HEK293 (cell line): ENCODE measurements at regions not wholly inside any gene's neighbourhood (a gene's known extent, or its start where the extent isn't known, plus 50 kb on each side); places are given as distances from the start of the nearest gene placed in this dataset.

Source experiments
- CTCF ChIA-PET: fragments of 350-600 bp; formaldehyde crosslinking; extraction: SDS; loops from one replicate; lab custom pipeline; 2021; ENCODE audit warnings: antibody characterized with exemption; lab: Yijun Ruan, JAX
- POLR2A ChIA-PET: fragments of 300-600 bp; formaldehyde crosslinking; extraction: SDS; loops from one replicate; lab custom pipeline; 2020; ENCODE audit warnings: antibody characterized with exemption, inconsistent platforms; lab: Yijun Ruan, JAX
- H3K27ac ChIP-seq: fragments of 200-500 bp; sonication (Bioruptor generic); 2 replicates; pipeline ENCODE4 v1.5.1; 2014; ENCODE audit warnings: low read depth, low read length, control low read depth, inconsistent platforms; ENCODE audit errors: extremely low read depth
- H3K36me3 ChIP-seq, 2 experiments: fragments of 200-500 bp in 1 of 2; sonication (Bioruptor generic) in 1 of 2; 1 replicate in 1 of 2; 2 replicates in 1 of 2; pipeline ENCODE4 v1.5.1; 2014 to 2017; ENCODE audit warnings: inconsistent platforms in 2 of 2, low read length in 2 of 2; ENCODE audit not compliant: control insufficient read depth in 2 of 2, insufficient read depth in 1 of 2
- H3K4me1 ChIP-seq: fragments of 200-500 bp; sonication (Bioruptor generic); 2 replicates; pipeline ENCODE4 v1.5.1; 2014; ENCODE audit warnings: mild to moderate bottlenecking, low read length, inconsistent platforms; ENCODE audit not compliant: control insufficient read depth, insufficient read depth
- H3K4me3 ChIP-seq: 2 replicates; pipeline ENCODE4 v1.5.1; 2011; ENCODE audit warnings: low read depth, mild to moderate bottlenecking, control low read depth, low read length, moderate library complexity
- H3K9me3 ChIP-seq: fragments of 200-500 bp; sonication (Bioruptor generic); 2 replicates; pipeline ENCODE4 v1.5.1; 2014; ENCODE audit warnings: low read depth, low read length, inconsistent platforms; ENCODE audit not compliant: control insufficient read depth, insufficient read depth
- SP7 ChIP-seq: fragments of 450-650 bp; formaldehyde crosslinking; IDR thresholded peaks from 2 replicates; pipeline ENCODE4 v1.5.1; 2016; ENCODE audit warnings: missing biosample characterization, missing genetic modification characterization
- ZNF155 ChIP-seq: fragments of 450-650 bp; formaldehyde crosslinking; IDR thresholded peaks from 2 replicates; pipeline ENCODE4 v1.5.1; 2016; ENCODE audit warnings: missing biosample characterization, missing genetic modification characterization
- ZNF248 ChIP-seq: fragments of 450-650 bp; formaldehyde crosslinking; IDR thresholded peaks from 2 replicates; pipeline ENCODE4 v1.5.1; 2017; ENCODE audit warnings: missing biosample characterization, missing genetic modification characterization
- ZNF274 ChIP-seq, 2 experiments: fragments of 200-500 bp in 1 of 2; fragments of 450-650 bp in 1 of 2; sonication (Bioruptor generic) in 1 of 2; formaldehyde crosslinking in 1 of 2; IDR thresholded peaks; 2 replicates each; pipeline versions ENCODE4 v1.5.1 to v1.6.1; 2014 to 2016; ENCODE audit warnings: borderline replicate concordance in 1 of 2, inconsistent platforms in 1 of 2, low read length in 1 of 2, missing biosample characterization in 1 of 2, missing genetic modification characterization in 1 of 2
- ZNF292 ChIP-seq: fragments of 450-650 bp; formaldehyde crosslinking; IDR thresholded peaks from 2 replicates; pipeline ENCODE4 v1.5.1; 2016; ENCODE audit warnings: low read depth, missing biosample characterization, missing genetic modification characterization, borderline replicate concordance
- ZNF341 ChIP-seq: fragments of 450-650 bp; formaldehyde crosslinking; IDR thresholded peaks from 2 replicates; pipeline ENCODE4; 2016; ENCODE audit warnings: low read depth, missing biosample characterization, missing genetic modification characterization
- ZNF391 ChIP-seq: fragments of 450-650 bp; formaldehyde crosslinking; IDR thresholded peaks from 2 replicates; pipeline ENCODE4 v1.5.1; 2016; ENCODE audit warnings: low read depth, missing biosample characterization, missing genetic modification characterization, borderline replicate concordance
- ZNF423 ChIP-seq: fragments of 450-650 bp; formaldehyde crosslinking; IDR thresholded peaks from 2 replicates; pipeline ENCODE4 v1.5.1; 2016; ENCODE audit warnings: missing biosample characterization, missing genetic modification characterization
- ZNF558 ChIP-seq: fragments of 450-650 bp; formaldehyde crosslinking; IDR thresholded peaks from 2 replicates; pipeline ENCODE4 v1.5.1; 2016; ENCODE audit warnings: missing biosample characterization, missing genetic modification characterization
- ZNF560 ChIP-seq: fragments of 450-650 bp; formaldehyde crosslinking; IDR thresholded peaks from 2 replicates; pipeline ENCODE4 v1.5.1; 2017; ENCODE audit warnings: missing biosample characterization, missing genetic modification characterization, borderline replicate concordance
- ZNF571 ChIP-seq: fragments of 450-650 bp; formaldehyde crosslinking; IDR thresholded peaks from 2 replicates; pipeline ENCODE4 v1.5.0; 2017; ENCODE audit warnings: missing biosample characterization, missing genetic modification characterization
- ZNF585B ChIP-seq: fragments of 450-650 bp; formaldehyde crosslinking; IDR thresholded peaks from 2 replicates; pipeline ENCODE4 v1.5.1; 2016; ENCODE audit warnings: missing biosample characterization, missing genetic modification characterization
- ZNF610 ChIP-seq: fragments of 450-650 bp; formaldehyde crosslinking; IDR thresholded peaks from 2 replicates; pipeline ENCODE4 v1.5.1; 2016; ENCODE audit warnings: missing biosample characterization, missing genetic modification characterization, borderline replicate concordance
- ZNF658 ChIP-seq: fragments of 450-650 bp; formaldehyde crosslinking; IDR thresholded peaks from 2 replicates; pipeline ENCODE4; 2016; ENCODE audit warnings: missing biosample characterization, missing genetic modification characterization
- ZNF670 ChIP-seq: fragments of 450-650 bp; formaldehyde crosslinking; IDR thresholded peaks from 2 replicates; pipeline ENCODE4 v1.5.1; 2016; ENCODE audit warnings: missing biosample characterization, missing genetic modification characterization, low read depth
- ZNF843 ChIP-seq: fragments of 450-650 bp; formaldehyde crosslinking; IDR thresholded peaks from 2 replicates; pipeline ENCODE4 v1.5.1; 2016; ENCODE audit warnings: missing biosample characterization, missing genetic modification characterization
- ZSCAN16 ChIP-seq: fragments of 450-650 bp; formaldehyde crosslinking; IDR thresholded peaks from 2 replicates; pipeline ENCODE4 v1.5.1; 2016; ENCODE audit warnings: missing biosample characterization, missing genetic modification characterization
- TF ChIP-seq, protein P1 (sequence below): fragments of 450-650 bp; formaldehyde crosslinking; IDR thresholded peaks from 2 replicates; pipeline ENCODE4 v1.5.1; 2016; ENCODE audit warnings: missing biosample characterization, missing genetic modification characterization
- TF ChIP-seq, protein P2 (sequence below): fragments of 450-650 bp; formaldehyde crosslinking; IDR thresholded peaks from 2 replicates; pipeline ENCODE4 v1.5.1; 2016; ENCODE audit warnings: missing biosample characterization, missing genetic modification characterization, low read depth
- TF ChIP-seq, protein P3 (sequence below): fragments of 450-650 bp; formaldehyde crosslinking; IDR thresholded peaks from 2 replicates; pipeline ENCODE4 v1.5.1; 2016; ENCODE audit warnings: missing biosample characterization, missing genetic modification characterization
- TF ChIP-seq, protein P4 (sequence below): fragments of 450-650 bp; formaldehyde crosslinking; IDR thresholded peaks from 2 replicates; pipeline ENCODE4 v1.5.1; 2016; ENCODE audit warnings: missing biosample characterization, missing genetic modification characterization
- TF ChIP-seq, protein P5 (sequence below): fragments of 450-650 bp; formaldehyde crosslinking; IDR thresholded peaks from 2 replicates; pipeline ENCODE4 v1.5.1; 2016; ENCODE audit warnings: missing biosample characterization, missing genetic modification characterization
- TF ChIP-seq, protein P6 (sequence below): fragments of 450-650 bp; formaldehyde crosslinking; IDR thresholded peaks from 2 replicates; pipeline ENCODE4 v1.5.1; 2016; ENCODE audit warnings: missing biosample characterization, missing genetic modification characterization

DNA sequence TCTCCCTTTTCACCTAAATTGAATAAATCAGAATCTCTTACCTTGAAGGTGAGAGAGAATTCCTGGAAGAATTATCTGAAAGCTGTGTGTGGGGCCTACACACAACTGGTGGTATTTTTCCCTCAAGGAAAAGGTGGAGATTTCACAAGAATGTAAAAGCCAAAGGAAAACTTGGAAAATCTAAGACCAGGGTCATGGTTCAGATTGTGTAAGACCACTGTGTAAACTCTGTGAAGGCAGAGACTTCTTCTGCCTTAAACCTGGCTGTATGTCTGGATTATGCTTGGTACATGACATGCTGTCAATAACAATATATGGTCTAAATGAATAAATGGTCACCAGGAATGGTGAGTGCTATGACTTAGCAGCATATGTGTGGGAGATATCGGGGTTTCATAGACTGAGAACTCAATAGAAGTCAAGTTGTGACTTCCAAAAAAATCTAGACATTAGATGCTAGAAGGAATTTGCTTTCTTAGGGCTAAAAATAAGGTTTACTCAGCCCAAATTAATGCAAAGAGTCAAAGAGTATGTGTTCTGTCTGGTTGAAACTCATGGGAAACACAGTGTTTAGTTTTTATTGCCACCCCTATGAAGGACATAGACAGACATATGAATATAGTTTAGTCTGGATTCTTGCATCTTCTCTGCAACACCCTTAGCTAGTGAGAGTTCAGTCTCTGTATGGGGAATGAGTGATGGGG lies 163.7 kb downstream of the SNAPC1 start:
- POLR2A ChIA-PET, result no interaction called here
- no peak overlapping the region for H3K27ac ChIP-seq

DNA sequence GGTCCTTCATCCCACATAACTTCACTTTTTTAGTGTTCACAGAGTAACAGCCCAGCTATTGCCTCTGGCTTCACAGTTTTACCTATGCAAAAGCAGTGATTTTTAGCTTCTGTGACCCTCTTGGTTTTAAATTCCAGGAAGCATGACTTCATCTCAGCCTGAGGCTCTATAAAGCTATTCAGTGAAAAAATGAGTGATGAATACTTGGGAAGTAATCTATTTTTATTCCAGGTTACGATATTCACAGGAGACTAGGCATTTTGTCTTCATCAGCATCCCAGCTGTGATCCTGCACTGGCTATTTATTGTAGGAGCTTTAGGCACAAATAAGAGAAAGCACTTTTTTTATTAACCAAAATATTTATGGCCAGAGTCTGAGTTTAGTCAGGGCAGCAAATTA lies 164.8 kb downstream of the SNAPC1 start:
- POLR2A ChIA-PET, result interaction anchor here (1.0 kb wide), 1 partner anchor 232 kb away, joined by 3 read pairs; the partner anchor contains the start of gene HIF1A
- no peak overlapping the region for H3K27ac ChIP-seq
- H3K4me3 ChIP-seq, result no peak overlapping the region

More for the DNA sequence above, 163.7 kb downstream of the SNAPC1 start:
- Histone ChIP-seq H3K4me1 (peaks cover 6% of the 10 kb centered on the region), H3K4me3 (no peak overlapping the region), H3K9me3 (no peaks in the 10 kb centered on the region), H3K36me3 (no peaks in the 10 kb centered on the region)
- TF ChIP-seq ZNF274 (IDR thresholded peaks at IDR 0.05; ENCODE audit: low read length) (no peak), ZNF274 (tag by site-specific recombination; IDR thresholded peaks at IDR 0.05; ENCODE audit: borderline replicate concordance) (no peak), ZNF658 (no peak), ZNF571 (no peak), ZSCAN16 (tag by site-specific recombination) (no peak), ZNF610 (tag by site-specific recombination) (no peak), ZNF391 (tag by site-specific recombination) (no peak), ZNF585B (tag by site-specific recombination) (no peak), ZNF670 (tag by site-specific recombination) (no peak), ZNF558 (tag by site-specific recombination) (no peak), ZNF341 (tag by site-specific recombination) (no peak), ZNF292 (tag by site-specific recombination) (no peak), SP7 (no peak)
- TF ChIP-seq, protein P1, sequence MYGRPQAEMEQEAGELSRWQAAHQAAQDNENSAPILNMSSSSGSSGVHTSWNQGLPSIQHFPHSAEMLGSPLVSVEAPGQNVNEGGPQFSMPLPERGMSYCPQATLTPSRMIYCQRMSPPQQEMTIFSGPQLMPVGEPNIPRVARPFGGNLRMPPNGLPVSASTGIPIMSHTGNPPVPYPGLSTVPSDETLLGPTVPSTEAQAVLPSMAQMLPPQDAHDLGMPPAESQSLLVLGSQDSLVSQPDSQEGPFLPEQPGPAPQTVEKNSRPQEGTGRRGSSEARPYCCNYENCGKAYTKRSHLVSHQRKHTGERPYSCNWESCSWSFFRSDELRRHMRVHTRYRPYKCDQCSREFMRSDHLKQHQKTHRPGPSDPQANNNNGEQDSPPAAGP, result no peak
- CTCF ChIA-PET, result interaction anchor here (0.6 to 1.8 kb wide), 8 partner anchors 32 to 212 kb away, joined by 3 to 20 read pairs (median 4); no protein-coding TSS in a partner anchor

More for the DNA sequence above, 164.8 kb downstream of the SNAPC1 start:
- Histone ChIP-seq H3K36me3 (no peaks in the 10 kb centered on the region), H3K4me1 (peaks cover 6% of the 10 kb centered on the region), H3K9me3 (no peaks in the 10 kb centered on the region)
- TF ChIP-seq, protein P2, sequence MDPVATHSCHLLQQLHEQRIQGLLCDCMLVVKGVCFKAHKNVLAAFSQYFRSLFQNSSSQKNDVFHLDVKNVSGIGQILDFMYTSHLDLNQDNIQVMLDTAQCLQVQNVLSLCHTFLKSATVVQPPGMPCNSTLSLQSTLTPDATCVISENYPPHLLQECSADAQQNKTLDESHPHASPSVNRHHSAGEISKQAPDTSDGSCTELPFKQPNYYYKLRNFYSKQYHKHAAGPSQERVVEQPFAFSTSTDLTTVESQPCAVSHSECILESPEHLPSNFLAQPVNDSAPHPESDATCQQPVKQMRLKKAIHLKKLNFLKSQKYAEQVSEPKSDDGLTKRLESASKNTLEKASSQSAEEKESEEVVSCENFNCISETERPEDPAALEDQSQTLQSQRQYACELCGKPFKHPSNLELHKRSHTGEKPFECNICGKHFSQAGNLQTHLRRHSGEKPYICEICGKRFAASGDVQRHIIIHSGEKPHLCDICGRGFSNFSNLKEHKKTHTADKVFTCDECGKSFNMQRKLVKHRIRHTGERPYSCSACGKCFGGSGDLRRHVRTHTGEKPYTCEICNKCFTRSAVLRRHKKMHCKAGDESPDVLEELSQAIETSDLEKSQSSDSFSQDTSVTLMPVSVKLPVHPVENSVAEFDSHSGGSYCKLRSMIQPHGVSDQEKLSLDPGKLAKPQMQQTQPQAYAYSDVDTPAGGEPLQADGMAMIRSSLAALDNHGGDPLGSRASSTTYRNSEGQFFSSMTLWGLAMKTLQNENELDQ (tag by site-specific recombination), result no peak
- TF ChIP-seq ZNF155 (tag by site-specific recombination) (no peak), ZNF248 (tag by site-specific recombination) (no peak), ZNF423 (tag by site-specific recombination) (no peak), ZNF560 (tag by site-specific recombination) (no peak), ZNF843 (no peak)
- TF ChIP-seq, protein P3, sequence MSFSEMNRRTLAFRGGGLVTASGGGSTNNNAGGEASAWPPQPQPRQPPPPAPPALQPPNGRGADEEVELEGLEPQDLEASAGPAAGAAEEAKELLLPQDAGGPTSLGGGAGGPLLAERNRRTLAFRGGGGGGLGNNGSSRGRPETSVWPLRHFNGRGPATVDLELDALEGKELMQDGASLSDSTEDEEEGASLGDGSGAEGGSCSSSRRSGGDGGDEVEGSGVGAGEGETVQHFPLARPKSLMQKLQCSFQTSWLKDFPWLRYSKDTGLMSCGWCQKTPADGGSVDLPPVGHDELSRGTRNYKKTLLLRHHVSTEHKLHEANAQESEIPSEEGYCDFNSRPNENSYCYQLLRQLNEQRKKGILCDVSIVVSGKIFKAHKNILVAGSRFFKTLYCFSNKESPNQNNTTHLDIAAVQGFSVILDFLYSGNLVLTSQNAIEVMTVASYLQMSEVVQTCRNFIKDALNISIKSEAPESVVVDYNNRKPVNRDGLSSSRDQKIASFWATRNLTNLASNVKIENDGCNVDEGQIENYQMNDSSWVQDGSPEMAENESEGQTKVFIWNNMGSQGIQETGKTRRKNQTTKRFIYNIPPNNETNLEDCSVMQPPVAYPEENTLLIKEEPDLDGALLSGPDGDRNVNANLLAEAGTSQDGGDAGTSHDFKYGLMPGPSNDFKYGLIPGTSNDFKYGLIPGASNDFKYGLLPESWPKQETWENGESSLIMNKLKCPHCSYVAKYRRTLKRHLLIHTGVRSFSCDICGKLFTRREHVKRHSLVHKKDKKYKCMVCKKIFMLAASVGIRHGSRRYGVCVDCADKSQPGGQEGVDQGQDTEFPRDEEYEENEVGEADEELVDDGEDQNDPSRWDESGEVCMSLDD (tag by site-specific recombination), result no peak
- TF ChIP-seq, protein P4, sequence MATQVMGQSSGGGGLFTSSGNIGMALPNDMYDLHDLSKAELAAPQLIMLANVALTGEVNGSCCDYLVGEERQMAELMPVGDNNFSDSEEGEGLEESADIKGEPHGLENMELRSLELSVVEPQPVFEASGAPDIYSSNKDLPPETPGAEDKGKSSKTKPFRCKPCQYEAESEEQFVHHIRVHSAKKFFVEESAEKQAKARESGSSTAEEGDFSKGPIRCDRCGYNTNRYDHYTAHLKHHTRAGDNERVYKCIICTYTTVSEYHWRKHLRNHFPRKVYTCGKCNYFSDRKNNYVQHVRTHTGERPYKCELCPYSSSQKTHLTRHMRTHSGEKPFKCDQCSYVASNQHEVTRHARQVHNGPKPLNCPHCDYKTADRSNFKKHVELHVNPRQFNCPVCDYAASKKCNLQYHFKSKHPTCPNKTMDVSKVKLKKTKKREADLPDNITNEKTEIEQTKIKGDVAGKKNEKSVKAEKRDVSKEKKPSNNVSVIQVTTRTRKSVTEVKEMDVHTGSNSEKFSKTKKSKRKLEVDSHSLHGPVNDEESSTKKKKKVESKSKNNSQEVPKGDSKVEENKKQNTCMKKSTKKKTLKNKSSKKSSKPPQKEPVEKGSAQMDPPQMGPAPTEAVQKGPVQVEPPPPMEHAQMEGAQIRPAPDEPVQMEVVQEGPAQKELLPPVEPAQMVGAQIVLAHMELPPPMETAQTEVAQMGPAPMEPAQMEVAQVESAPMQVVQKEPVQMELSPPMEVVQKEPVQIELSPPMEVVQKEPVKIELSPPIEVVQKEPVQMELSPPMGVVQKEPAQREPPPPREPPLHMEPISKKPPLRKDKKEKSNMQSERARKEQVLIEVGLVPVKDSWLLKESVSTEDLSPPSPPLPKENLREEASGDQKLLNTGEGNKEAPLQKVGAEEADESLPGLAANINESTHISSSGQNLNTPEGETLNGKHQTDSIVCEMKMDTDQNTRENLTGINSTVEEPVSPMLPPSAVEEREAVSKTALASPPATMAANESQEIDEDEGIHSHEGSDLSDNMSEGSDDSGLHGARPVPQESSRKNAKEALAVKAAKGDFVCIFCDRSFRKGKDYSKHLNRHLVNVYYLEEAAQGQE (tag by site-specific recombination), result no peak
- TF ChIP-seq, protein P5, sequence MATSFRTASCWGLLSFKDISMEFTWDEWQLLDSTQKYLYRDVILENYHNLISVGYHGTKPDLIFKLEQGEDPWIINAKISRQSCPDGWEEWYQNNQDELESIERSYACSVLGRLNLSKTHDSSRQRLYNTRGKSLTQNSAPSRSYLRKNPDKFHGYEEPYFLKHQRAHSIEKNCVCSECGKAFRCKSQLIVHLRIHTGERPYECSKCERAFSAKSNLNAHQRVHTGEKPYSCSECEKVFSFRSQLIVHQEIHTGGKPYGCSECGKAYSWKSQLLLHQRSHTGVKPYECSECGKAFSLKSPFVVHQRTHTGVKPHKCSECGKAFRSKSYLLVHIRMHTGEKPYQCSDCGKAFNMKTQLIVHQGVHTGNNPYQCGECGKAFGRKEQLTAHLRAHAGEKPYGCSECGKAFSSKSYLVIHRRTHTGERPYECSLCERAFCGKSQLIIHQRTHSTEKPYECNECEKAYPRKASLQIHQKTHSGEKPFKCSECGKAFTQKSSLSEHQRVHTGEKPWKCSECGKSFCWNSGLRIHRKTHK, result no peak
- TF ChIP-seq, protein P6, sequence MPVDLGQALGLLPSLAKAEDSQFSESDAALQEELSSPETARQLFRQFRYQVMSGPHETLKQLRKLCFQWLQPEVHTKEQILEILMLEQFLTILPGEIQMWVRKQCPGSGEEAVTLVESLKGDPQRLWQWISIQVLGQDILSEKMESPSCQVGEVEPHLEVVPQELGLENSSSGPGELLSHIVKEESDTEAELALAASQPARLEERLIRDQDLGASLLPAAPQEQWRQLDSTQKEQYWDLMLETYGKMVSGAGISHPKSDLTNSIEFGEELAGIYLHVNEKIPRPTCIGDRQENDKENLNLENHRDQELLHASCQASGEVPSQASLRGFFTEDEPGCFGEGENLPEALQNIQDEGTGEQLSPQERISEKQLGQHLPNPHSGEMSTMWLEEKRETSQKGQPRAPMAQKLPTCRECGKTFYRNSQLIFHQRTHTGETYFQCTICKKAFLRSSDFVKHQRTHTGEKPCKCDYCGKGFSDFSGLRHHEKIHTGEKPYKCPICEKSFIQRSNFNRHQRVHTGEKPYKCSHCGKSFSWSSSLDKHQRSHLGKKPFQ (tag by site-specific recombination), result no peak
- CTCF ChIA-PET, result interaction anchor here (0.5 to 1.4 kb wide), 5 partner anchors 33 to 211 kb away, joined by 3 to 5 read pairs (median 3); no protein-coding TSS in a partner anchor
